SU-DHL-6 (cell line): ENCODE measurements at regions not wholly inside any gene's neighbourhood (a gene's known extent, or its start where the extent isn't known, plus 50 kb on each side); places are given as distances from the start of the nearest gene placed in this dataset.

Source experiments
- H2AFZ ChIP-seq: fragments of 200-600 bp; sonication (generic); 2 replicates; pipeline ENCODE4 v1.6.1; 2014; ENCODE audit warnings: low read depth, mild to moderate bottlenecking, moderate library complexity, mixed read lengths, antibody characterized with exemption, low read length; ENCODE audit not compliant: severe bottlenecking
- H3F3A ChIP-seq: fragments of 200-600 bp; shearing (Covaris generic); 2 replicates; pipeline ENCODE4 v1.6.0; 2016; ENCODE audit warnings: antibody characterized with exemption, mild to moderate bottlenecking; ENCODE audit not compliant: insufficient read depth
- H3K27ac ChIP-seq: fragments of 200-600 bp; sonication (generic); 2 replicates; pipeline ENCODE4 v1.5.1; 2016; ENCODE audit warnings: low read depth, mild to moderate bottlenecking, low read length, moderate library complexity, mixed read lengths
- H3K27me3 ChIP-seq: fragments of 200-600 bp; sonication (generic), shearing (Covaris generic); 2 replicates; pipeline ENCODE4 v1.6.0; 2014; ENCODE audit warnings: mild to moderate bottlenecking, low read length
- H3K36me3 ChIP-seq: fragments of 200-600 bp; sonication (generic); 2 replicates; pipeline ENCODE4 v1.6.1; 2014; ENCODE audit warnings: mild to moderate bottlenecking, low read length, mixed read lengths
- H3K4me2 ChIP-seq: fragments of 300-600, 200-600 bp; shearing (Covaris generic), sonication (generic); 2 replicates; pipeline ENCODE4 v1.6.0; 2014; ENCODE audit warnings: low read length, low read depth, mild to moderate bottlenecking; ENCODE audit not compliant: poor library complexity, severe bottlenecking
- H3K4me3 ChIP-seq: fragments of 200-600 bp; sonication (generic); 2 replicates; pipeline ENCODE4 v1.5.1; 2014; ENCODE audit warnings: antibody characterized with exemption, low read length, mild to moderate bottlenecking, mixed read lengths; ENCODE audit not compliant: insufficient read depth, poor library complexity, severe bottlenecking
- H3K79me2 ChIP-seq: fragments of 200-600 bp; sonication (generic); 2 replicates; pipeline ENCODE4 v1.6.1; 2014; ENCODE audit warnings: mild to moderate bottlenecking, low read length, moderate library complexity; ENCODE audit not compliant: insufficient read depth
- H3K9ac ChIP-seq: fragments of 200-600 bp; sonication (generic); 2 replicates; pipeline ENCODE4 v1.7.0; 2014; ENCODE audit warnings: mild to moderate bottlenecking, low read length
- H3K9me2 ChIP-seq: fragments of 200-600 bp; sonication (generic); replicated peaks from 2 replicates; pipeline ENCODE4 v1.6.1; 2014; ENCODE audit warnings: low read length; ENCODE audit not compliant: insufficient read depth
- H3K9me3 ChIP-seq: fragments of 200-600 bp; sonication (generic); 2 replicates; pipeline ENCODE4 v1.6.1; 2014; ENCODE audit warnings: low read length, mixed read lengths; ENCODE audit not compliant: insufficient read depth
- H4K20me1 ChIP-seq: fragments of 200-600 bp; sonication (generic); 2 replicates; pipeline ENCODE4 v1.6.1; 2014; ENCODE audit warnings: low read depth, mild to moderate bottlenecking, antibody characterized with exemption, low read length, moderate library complexity, mixed read lengths
- EZH2phosphoT487 ChIP-seq: fragments of 200-600 bp; sonication (generic), shearing (Covaris generic); conservative IDR thresholded peaks from 2 replicates; pipeline ENCODE4 v1.6.1; 2018; ENCODE audit warnings: mild to moderate bottlenecking, antibody characterized with exemption, low read length, moderate library complexity, mixed read lengths
- TF ChIP-seq, protein P1 (sequence below): fragments of 200-600 bp; sonication (generic); IDR thresholded peaks from one replicate; pipeline ENCODE4 v1.5.1; 2017; ENCODE audit warnings: antibody characterized with exemption, mild to moderate bottlenecking, low read length, moderate library complexity; ENCODE audit not compliant: insufficient read depth, poor library complexity, severe bottlenecking

DNA sequence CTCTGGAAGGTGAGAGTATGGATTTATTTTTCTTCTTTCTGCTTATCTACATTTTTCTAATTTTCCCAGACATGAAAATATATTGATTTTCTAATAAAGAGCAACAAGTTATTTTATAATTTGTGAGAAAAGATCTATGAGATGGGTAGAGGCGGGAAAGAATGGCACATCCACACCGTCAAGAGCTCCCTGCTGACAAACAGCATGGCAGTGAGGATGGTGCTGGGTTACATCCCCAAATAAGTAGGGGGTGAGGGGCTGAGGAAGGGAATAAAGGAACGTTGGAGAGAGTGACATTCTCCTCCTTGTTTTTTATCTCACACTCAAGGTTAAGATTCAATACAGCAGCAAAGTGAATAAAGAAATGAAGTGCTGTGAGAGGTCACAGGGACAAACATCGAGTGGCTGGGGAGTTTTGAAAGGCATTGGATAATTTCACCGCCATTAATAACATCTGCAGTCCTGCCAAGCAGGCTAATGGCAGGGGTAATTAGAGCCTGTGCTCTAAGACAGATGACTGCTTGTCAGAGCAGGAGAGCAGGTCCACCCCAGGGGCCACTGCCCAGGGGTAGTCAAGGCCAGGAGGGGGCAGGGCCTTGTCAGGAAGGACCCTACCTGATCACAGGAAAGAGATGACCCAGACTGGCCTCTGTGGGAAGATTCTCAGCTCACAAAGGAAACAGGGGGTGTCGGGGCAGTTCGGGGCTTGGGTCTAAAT, 323.8 kb downstream of the FBXW7 start:
- Histone ChIP-seq H3K36me3 (no peaks in the 10 kb centered on the region), H3F3A (no peaks in the 10 kb centered on the region), H3K79me2 (no peaks in the 10 kb centered on the region), H3K9me3 (no peaks in the 10 kb centered on the region), H4K20me1 (no peaks in the 10 kb centered on the region), H3K9me2 (no peaks in the 10 kb centered on the region), H3K27ac (no peak overlapping the region), H3K4me3 (no peak overlapping the region), H3K9ac (no peak overlapping the region), H3K27me3 (no peaks in the 10 kb centered on the region), H2AFZ (no peak overlapping the region), H3K4me2 (no peak overlapping the region)
- no peak for TF ChIP-seq EZH2phosphoT487
- TF ChIP-seq, protein P1, sequence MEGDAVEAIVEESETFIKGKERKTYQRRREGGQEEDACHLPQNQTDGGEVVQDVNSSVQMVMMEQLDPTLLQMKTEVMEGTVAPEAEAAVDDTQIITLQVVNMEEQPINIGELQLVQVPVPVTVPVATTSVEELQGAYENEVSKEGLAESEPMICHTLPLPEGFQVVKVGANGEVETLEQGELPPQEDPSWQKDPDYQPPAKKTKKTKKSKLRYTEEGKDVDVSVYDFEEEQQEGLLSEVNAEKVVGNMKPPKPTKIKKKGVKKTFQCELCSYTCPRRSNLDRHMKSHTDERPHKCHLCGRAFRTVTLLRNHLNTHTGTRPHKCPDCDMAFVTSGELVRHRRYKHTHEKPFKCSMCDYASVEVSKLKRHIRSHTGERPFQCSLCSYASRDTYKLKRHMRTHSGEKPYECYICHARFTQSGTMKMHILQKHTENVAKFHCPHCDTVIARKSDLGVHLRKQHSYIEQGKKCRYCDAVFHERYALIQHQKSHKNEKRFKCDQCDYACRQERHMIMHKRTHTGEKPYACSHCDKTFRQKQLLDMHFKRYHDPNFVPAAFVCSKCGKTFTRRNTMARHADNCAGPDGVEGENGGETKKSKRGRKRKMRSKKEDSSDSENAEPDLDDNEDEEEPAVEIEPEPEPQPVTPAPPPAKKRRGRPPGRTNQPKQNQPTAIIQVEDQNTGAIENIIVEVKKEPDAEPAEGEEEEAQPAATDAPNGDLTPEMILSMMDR, result no peak

DNA sequence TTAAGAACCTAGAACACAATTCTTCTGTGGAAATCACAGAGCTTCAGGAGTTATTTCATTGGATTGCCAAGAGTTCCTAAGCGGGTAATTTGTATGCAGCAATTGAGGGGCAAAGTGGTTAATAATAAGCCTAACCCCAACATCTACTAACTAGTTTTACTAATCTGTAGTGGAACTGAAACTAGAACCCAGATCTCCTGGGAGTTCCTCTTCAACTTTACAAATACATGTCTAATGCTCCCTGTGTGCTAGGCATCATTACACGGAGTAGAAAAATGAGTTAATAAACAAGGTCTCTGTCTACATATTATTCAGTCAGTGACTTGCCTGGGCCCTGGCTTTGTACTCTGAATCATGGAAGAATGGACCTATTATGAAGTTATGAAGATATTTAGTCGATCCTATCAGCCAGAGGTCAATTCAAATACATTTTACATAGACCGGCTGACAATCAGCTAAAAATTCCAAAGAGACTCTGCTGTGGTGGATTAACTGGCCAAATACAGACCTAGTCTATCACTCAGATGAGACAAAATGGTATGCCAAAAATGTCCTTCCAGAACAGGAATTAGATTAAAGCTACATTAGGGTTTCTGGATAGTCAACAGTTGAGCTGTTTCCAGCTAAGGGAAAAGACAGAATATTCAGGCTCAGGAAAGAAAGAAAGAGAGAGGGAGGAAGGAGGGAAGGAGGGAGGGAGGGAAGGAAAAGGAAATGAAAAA, 326.0 kb downstream of the FBXW7 start:
- H3K9ac ChIP-seq, result no peak overlapping the region
- no peaks in the 10 kb centered on the region for H3K9me2 ChIP-seq
- no peaks in the 10 kb centered on the region for H3K27me3 ChIP-seq
- H3K4me3 ChIP-seq, result no peak overlapping the region
- H2AFZ ChIP-seq, result no peak overlapping the region
- H3K36me3 ChIP-seq, result no peaks in the 10 kb centered on the region
- no peaks in the 10 kb centered on the region for H4K20me1 ChIP-seq
- TF ChIP-seq, protein P1, result no peak
- TF ChIP-seq EZH2phosphoT487, result no peak
- no peaks in the 10 kb centered on the region for H3F3A ChIP-seq
- H3K79me2 ChIP-seq, result no peaks in the 10 kb centered on the region
- no peak overlapping the region for H3K27ac ChIP-seq
- H3K9me3 ChIP-seq, result no peaks in the 10 kb centered on the region
- H3K4me2 ChIP-seq, result no peak overlapping the region

DNA sequence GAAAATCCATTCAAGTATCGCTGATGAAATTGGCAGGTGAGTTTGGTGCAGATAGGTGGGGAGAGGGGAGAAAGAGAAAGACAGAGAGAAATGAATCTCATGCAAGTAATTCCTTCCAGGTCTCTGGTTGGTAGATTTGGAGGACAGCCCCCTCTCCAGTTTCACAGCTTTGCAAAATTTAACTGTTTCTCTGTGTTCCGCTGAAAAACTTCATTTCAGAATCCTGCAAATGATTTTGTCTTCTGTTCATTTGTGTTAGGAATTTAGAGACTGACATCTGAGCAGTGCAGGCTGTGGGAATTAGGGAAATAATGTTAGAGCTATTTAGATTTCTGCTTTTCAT, 328.5 kb downstream of the FBXW7 start:
- H3K9me3 ChIP-seq, result no peaks in the 10 kb centered on the region
- no peaks in the 10 kb centered on the region for H3K79me2 ChIP-seq
- no peak overlapping the region for H3K4me3 ChIP-seq
- no peaks in the 10 kb centered on the region for H3K27me3 ChIP-seq
- H3K9me2 ChIP-seq, result no peaks in the 10 kb centered on the region
- H3K4me2 ChIP-seq, result no peak overlapping the region
- H2AFZ ChIP-seq, result no peak overlapping the region
- no peaks in the 10 kb centered on the region for H3K36me3 ChIP-seq
- no peaks in the 10 kb centered on the region for H4K20me1 ChIP-seq
- no peaks in the 10 kb centered on the region for H3F3A ChIP-seq
- TF ChIP-seq, protein P1, result no peak
- no peak for TF ChIP-seq EZH2phosphoT487
- H3K27ac ChIP-seq, result no peak overlapping the region
- no peak overlapping the region for H3K9ac ChIP-seq
